ENCODE measurements at regions not wholly inside any gene's neighbourhood (a gene's known extent, or its start where the extent isn't known, plus 50 kb on each side); places are given as distances from the start of the nearest gene placed in this dataset.

- TF ChIP-seq, protein P1, sequence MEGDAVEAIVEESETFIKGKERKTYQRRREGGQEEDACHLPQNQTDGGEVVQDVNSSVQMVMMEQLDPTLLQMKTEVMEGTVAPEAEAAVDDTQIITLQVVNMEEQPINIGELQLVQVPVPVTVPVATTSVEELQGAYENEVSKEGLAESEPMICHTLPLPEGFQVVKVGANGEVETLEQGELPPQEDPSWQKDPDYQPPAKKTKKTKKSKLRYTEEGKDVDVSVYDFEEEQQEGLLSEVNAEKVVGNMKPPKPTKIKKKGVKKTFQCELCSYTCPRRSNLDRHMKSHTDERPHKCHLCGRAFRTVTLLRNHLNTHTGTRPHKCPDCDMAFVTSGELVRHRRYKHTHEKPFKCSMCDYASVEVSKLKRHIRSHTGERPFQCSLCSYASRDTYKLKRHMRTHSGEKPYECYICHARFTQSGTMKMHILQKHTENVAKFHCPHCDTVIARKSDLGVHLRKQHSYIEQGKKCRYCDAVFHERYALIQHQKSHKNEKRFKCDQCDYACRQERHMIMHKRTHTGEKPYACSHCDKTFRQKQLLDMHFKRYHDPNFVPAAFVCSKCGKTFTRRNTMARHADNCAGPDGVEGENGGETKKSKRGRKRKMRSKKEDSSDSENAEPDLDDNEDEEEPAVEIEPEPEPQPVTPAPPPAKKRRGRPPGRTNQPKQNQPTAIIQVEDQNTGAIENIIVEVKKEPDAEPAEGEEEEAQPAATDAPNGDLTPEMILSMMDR (IDR thresholded peaks at IDR 0.05): no peak
- TF ChIP-seq POLR2A (IDR thresholded peaks at IDR 0.05): no peak
Observed at GRCh38 chr22:25281675-25282345, 62.4 kb downstream of the CRYBB2 start.
